ENCODE measurements at regions not wholly inside any gene's neighbourhood (a gene's known extent, or its start where the extent isn't known, plus 50 kb on each side); places are given as distances from the start of the nearest gene placed in this dataset.

GRCh38 chr18:30352551-30353168 lies 689.9 kb downstream of the DSC3 start:
- Histone ChIP-seq H2AK5ac (ENCODE audit: insufficient read length, low read length) (no peak overlapping the region), H3K27me3 (ENCODE audit: insufficient read depth, low read length) (no peaks in the 10 kb centered on the region), H3K79me2 (ENCODE audit: insufficient read depth, low read length) (no peaks in the 10 kb centered on the region), H4K5ac (ENCODE audit: insufficient read length, low read depth, low read length) (no peak overlapping the region), H3K27ac (ENCODE audit: insufficient read length, low read depth, low read length) (no peak overlapping the region), H4K20me1 (ENCODE audit: control insufficient read depth, insufficient read depth, insufficient read length) (no peaks in the 10 kb centered on the region), H3K9me3 (ENCODE audit: control insufficient read depth, low read depth, low read length) (no peaks in the 10 kb centered on the region), H4K8ac (replicated peaks; ENCODE audit: insufficient read length, low read depth, low read length) (no peak overlapping the region), H2AFZ (ENCODE audit: low read length) (no peak overlapping the region), H2BK120ac (ENCODE audit: low read depth, low read length, poor library complexity, severe bottlenecking) (no peak overlapping the region), H2BK15ac (ENCODE audit: low read depth, low read length) (no peak overlapping the region), H3K23ac (ENCODE audit: insufficient read length, low read depth, low read length) (no peak overlapping the region), H3K14ac (ENCODE audit: insufficient read depth, low read length) (no peak overlapping the region), H2BK20ac (ENCODE audit: low read depth, low read length, poor library complexity, severe bottlenecking) (no peak overlapping the region), H3K4me1 (ENCODE audit: insufficient read depth, low read length) (no peaks in the 10 kb centered on the region), H3K4ac (ENCODE audit: low read depth, low read length) (no peak overlapping the region), H2BK5ac (ENCODE audit: insufficient read length, low read length) (no peak overlapping the region), H3T11ph (ENCODE audit: low read length) (no peak overlapping the region), H3K56ac (ENCODE audit: insufficient read length, low read depth, low read length) (no peak overlapping the region), H2BK12ac (ENCODE audit: insufficient read length, low read depth, low read length) (no peak overlapping the region), H3K18ac (ENCODE audit: insufficient read length, low read depth, low read length) (no peak overlapping the region), H3K79me1 (ENCODE audit: insufficient read depth, low read depth, low read length, poor library complexity, severe bottlenecking) (no peaks in the 10 kb centered on the region), H3K4me2 (ENCODE audit: insufficient read depth, insufficient read length, low read length) (no peak overlapping the region), H3K9ac (ENCODE audit: extremely low read depth, insufficient read length, low read length) (no peak overlapping the region), H3K23me2 (ENCODE audit: insufficient read length, low read depth, low read length, poor library complexity, severe bottlenecking) (no peaks in the 10 kb centered on the region), H4K91ac (ENCODE audit: insufficient read length, low read depth, low read length) (no peak overlapping the region)
- H3K4me3 Mint-ChIP-seq: no peak overlapping the region
- peaks cover 7 to 14% of the 10 kb centered on the region in 2 experiments for H3K9me3 Mint-ChIP-seq
- H3K27me3 Mint-ChIP-seq (ENCODE audit: low read depth): no peaks in the 10 kb centered on the region
- no peak overlapping the region for H3K27ac Mint-ChIP-seq
- H3K36me3 Mint-ChIP-seq (ENCODE audit: insufficient read depth in 1 of 3, low read depth in 3 of 3): peaks cover 8 to 10% (median 9%) of the 10 kb centered on the region in 3 experiments
- no peak for DNase-seq
- no peaks in the 10 kb centered on the region for H3K4me1 Mint-ChIP-seq
- WGBS (ENCODE audit: extremely low coverage, insufficient read length, low lambda C conversion rate): no CpG with 5 or more reads among the region's 20 CpGs
- no peak for TF ChIP-seq CTCF (conservative IDR thresholded peaks at IDR 0.05)
